Activated CD4-positive, CD25-positive, alpha-beta regulatory T cell (primary cell): ENCODE measurements at regions not wholly inside any gene's neighbourhood (a gene's known extent, or its start where the extent isn't known, plus 50 kb on each side); places are given as distances from the start of the nearest gene placed in this dataset.

ENCODE experiments used
- DNase-seq, 4 experiments: peaks; one replicate each; lab custom pipeline; 2025; lab: John Stamatoyannopoulos, UW

DNA sequence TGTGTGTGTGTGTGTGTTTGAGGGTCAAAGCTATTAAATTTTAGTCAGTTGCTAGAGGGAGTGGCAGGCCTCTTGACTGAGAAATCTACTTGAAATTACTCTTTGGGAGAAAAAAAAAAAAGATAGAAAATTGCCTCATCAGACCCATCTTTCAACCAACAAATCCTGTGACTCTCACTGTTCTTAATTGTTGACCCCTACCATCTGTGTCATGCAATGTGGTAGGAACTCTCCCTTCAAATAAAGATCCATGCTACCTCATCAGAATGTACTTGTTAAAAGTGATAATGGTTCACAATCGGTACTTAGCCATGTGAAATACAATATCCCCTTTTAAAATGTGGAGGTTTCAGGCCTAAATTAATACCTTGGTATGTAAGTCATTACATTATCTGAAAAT is 670.8 kb upstream of the FANCL start:
- DNase-seq: no peak

DNA sequence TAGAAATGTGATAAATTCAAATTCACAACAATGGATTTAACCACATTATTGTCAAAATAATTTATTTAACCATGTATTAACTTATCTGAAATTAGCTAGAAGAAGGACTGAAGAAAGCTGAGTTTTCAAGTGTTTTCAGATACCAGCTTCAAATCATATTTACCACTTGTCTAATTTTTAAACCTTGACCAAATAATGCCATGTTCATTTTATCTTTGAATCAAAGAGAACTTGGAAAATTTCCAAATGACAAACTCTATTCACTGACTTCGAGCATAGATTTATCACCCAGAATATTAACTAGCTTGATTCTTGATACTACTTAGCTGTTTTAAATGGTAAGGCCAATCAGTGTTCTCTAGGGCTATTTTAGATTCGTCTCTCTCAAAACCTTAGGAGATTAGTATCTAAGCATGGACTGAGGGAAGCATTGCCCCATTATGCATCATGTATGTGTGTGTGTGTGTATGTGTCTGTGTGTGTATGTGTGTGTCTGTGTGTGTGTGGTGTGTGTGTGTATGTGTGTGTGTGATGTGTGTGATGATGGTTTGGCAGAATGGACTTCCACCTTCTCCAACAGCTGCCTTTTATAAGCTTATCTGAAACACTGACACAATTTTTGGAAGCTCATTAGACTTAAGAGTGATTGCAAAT is 667.5 kb upstream of the FANCL start:
- DNase-seq: no peak

DNA sequence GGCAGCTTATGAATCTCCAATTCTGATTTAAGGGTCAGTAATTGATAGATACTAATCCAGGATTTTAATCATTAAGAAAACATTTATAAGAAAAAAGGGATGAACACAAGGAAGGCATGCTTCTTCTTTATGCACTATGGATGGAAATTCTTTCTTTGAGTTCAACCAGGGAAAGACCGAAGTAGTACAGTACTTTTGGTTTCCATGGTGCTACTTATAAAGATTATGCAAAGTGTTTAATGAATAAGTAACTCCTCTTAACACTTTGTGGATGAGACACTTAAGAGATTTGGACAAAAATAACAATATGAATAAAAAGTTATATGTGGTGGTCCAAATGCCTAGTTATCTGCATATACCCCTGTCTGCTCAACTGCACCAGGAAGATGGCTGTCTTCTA is 666.5 kb upstream of the FANCL start:
- no peak for DNase-seq

DNA sequence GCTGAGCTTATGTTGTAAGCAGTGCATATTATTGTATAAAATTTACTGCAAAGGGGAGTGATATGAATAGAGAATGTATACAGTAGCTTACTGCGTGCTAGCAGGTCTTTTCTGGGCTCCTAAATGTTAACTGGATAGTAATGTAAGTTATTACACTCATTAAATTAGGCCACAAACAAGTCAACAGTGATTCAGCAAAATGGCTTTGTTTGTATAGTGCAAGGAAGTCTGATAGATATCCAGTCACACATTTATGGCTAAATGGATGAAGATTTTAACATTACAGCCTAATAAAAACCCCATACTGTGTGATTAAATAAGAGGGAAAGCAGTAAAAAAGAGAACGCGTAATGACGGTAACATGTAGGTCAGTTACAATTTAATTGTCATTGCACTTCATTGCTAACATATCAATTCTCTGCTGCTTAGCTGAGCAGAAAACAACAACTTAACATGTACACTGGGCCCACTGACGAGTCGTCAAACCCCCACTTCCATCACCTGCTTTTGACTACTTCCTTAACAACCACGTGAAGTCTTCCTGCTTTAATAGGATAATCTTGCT is 665.0 kb upstream of the FANCL start:
- no peak for DNase-seq

DNA sequence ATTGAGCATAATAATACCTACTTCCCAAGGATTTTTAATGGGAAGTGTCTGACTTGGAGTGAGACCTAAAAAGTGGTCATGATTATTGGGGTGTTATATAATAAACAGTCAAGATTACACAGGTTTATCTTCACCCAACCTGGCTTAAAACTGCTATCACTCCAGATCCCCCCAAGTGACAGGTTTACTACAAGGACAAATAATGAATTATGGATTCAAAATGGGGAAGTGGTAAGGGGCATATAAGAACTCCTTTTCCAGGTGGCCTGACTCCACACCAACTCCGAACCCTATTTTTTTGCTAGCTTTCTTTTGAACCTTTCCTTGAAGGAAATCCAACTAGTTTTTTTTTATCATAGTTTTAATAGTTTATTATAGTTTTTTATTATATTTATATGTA is 663.0 kb upstream of the FANCL start:
- DNase-seq: no peak

DNA sequence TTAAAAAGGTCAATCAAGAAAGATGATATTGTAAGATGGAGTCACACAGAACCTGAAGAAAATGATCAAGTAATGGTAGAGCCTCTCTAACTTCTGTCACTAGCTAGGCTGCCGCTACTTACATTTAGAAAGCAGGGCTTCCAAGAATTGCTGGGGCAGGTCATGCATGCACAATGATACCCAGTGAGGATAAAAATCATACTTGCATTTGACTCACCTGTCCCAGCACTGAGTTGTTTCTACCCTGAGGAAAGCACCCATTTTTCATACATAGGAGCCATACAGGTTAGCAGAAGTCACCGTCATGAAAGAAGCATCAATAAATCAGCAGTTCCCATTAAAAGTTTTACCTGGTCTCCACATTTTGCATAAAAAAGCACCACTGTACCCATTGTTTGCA is 662.3 kb upstream of the FANCL start:
- no peak for DNase-seq

DNA sequence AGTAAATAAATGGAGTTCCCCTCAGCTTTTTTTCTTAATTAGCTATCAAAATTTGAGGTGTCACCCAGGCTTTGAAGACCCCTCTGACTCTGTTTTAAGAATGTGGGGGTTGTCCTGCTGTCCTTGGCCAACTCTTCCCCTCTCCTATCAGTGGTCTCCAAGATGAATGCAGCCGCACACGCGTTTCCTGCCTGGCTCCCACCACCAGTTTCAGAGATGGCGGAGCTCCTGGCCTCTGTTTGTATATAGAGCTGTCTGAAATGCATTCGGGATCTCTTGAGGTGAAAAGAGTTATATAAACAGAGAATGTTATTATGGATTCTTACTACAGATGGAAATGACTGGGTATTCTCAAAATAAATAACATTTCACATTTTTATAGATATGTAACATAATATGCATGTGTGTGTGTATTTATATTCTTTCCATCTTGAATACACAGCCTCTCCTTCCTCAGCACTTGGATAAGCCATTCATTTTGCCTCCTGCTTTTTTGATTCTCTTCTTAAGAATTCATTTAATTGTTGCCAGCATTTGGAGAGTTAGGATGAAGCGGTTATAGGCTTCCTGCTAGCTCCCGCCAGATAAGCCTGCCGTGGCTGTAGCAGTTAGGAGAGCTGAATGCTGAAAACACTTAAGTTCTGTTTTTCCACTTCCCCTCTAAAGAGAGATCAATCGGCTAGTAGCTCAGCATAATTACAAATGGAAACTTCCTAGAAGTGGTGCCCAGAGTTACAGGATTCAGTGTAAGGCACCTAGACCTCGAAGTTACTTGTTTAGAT is 659.3 kb upstream of the FANCL start:
- DNase-seq: no peak

DNA sequence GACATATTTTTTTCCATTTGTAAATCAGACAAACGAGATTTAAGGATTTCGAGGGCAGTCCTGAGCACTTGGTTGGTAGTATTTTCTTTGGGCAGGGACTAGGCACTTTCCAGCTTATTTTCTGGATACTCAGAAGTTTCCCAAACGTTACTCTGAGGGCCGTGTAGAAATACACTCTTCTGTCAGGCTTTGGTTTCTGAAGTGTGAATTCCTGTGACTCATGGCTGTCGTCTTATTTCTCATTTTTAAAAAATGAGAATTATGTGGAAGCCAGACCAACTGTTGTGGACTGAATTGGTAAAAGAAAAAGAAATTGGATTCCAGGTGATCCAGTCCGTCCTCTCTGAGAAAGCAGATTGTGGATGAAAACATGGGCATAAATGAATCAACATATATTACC is 658.6 kb upstream of the FANCL start:
- DNase-seq: no peak

DNA sequence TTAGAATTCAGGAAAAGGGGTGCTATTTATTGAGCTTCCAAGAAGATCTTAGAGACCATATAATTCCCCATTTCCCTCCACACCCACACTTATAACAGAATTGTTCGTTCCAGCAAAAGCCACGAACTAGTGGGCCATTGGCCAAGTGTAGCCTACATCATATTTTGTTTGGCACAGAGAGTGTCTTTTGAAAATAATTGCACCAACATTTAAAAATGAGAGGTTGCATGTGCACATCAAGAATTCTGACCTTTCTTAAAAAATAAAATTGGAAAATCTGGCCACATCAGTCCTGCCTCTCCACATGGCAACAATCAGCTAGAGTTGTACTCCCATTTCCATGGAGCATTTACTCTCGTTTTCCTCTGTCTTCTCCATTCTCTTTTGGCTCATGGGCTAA is 655.5 kb upstream of the FANCL start:
- no peak for DNase-seq

DNA sequence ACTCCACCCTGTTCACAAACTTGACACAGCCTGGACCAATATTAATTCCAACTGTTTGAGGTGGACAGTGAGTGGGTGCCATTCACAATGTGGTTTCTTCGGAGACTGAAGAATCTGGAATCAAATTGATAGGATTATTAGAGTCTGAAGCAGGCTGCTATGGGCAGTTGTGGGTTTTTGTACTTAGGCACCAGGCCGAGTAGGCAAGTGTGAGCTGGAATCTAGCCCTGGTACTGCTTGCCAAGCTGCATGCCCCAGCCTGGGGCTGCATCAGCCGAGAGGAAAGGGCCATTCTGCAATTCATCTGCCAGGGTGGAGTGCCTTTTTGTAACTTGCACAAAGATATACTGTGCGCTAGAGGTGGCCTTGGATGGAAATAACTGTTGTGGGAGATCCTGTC is 654.7 kb upstream of the FANCL start:
- no peak for DNase-seq

DNA sequence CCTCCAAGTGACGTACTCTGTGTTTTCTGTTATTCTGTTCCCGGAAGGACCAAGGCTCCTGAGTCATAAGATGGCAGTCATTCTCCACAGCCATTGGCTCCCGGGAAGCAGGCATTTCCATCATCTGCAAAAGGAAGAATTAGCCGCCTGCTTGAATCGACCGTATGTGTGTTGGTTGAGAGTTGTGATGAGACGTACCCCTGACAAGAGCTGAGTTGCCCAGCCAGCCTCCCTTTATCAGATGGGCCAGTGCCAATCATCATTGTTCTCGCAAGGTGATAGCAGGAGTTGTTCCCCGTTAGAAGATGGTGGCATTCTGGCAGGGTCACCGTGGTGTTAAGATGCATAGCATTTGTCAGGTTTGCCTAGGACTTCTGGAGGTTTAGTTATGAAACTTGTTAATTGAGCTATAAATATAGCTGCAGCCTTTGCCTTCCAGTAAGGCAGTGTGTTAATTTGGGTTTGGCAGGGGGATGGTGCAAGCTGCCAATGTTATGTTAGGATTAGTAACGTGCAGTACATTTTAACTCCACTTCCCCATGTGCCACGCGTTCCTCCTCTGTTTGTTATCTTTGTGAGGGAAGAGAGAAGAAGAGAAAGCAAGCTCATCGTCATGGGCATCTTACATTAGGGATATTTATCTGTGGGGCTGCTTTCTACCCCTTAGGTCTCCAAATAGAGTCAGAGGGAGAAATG is 652.7 kb upstream of the FANCL start:
- DNase-seq: no peak

DNA sequence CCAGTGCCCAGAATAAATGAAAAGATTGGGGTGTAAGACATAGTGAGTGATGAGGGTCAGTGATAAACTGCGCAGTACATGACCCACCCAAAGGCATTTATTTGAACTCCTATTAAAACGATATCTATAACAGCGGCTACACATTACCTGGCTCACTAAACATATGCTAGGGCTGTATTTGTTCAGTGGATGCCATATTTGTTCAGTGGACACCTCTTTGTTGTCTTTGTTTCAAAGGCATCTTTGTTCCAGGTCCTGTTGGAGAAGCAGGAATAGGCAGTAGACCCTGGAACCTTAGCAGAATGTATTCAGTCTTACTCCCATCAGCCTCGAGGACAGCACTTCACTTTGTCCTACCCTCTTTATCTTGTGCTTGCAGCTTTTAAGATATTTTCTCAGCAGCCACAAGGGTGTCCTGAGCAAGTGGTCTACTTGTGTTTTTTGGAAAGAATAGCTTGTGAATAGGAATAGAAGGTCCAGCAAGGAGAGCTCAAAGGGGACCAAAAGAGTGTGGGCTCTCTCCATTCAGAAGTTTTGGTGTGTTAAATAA is 650.8 kb upstream of the FANCL start:
- no peak for DNase-seq

DNA sequence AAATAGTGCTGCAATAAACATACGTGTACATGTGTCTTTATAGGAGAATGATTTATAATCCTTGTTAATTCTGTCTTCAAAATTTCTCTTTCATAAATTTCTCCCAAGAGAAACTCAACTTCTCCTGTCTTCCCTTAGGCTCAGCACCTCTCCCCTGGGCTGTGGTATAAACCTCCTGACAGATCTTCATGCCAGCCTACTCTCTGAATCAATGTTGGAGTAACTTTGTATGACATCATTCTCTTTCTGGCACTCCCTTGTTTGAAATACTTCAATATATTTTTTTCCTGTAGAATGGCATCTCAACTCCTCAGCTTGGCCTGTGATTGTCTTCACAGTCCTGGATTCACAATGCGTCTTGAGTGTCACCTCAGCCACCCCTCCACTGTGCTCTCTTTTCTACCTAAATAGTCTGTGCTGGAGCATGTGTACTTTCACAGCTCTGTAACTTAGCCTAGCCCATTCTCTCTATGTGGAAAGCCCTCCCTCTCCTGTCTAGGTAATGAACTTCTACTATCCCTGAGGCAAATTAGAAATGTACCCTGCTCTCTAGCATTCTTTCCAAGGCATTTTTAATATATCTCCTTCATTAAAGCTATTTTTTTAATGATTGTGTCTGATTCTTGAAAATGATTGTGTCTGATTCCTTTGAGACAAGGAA is 649.9 kb upstream of the FANCL start:
- DNase-seq: no peak

DNA sequence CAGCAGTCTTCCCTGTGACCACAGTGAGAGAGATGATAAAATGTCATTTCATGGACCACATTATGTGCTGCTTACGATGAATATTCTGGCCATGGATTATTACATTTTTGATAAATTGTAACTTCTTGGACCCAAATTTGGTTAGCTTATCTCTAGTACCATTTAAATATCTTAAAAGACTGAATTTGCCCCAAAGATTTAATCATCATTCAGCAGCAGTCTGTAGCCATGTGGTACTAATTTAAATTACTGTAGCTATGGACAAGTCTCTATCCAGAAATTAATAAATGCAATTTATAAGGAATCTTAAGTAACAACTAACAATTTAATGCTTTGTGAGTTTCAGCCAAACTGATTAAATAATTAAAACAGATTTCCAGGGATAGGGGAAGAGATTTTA is 644.9 kb upstream of the FANCL start:
- no peak for DNase-seq

DNA sequence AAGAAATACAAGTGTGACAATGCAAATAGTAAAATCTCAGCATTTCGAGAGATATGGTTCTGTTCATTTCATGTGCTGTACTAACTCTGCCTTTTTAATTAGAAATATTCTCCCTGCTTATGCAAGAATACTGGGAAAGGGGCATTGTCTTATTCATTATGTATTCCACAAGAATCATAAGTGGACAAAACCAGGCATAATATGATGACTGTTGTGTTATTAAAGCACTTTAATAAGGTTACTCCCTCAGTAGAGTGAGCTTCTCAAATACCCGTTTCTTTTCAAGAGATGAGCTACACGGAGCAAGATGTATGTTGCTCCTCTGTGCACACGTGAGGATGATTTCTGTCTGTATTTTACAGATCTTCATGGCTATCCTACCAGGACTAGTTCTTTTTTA is 638.7 kb upstream of the FANCL start:
- no peak for DNase-seq

DNA sequence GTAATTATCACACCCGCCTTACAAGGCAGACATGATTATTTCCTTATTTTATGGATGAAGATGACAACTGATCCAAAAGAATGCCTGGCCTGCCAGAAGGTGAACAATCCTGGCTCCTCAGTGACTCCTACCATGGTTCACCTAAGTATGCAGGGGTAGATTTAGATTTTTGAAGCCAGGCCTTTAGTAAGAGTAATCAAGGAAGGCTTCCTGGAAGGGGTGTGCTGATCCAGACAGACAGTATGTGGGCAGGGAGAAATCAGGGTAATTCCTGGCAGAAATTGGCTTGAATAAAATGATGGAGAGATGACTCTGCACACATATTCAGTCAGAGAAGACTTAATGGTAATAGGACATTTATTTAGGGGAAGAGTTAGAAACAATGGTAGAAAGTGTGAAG is 637.7 kb upstream of the FANCL start:
- DNase-seq: no peak

DNA sequence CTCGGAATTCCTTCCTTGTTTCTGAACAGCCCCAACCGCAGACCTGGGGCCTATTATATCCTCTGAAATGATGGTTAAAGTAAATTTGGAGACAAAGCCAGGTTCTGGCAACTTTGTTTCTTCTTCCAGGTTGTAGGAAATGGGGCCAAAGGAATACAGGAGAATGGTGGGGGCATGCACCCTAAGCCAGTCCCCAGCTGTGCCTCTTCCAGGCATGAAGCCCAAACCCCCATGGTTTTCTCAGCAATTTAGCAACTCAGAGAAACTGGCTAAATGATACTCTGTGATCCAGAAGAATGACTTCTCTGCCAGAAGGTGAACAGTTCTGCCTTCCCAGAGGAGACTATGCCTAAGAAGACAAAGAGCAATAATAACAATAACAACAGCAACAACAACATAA is 635.0 kb upstream of the FANCL start:
- DNase-seq: no peak

DNA sequence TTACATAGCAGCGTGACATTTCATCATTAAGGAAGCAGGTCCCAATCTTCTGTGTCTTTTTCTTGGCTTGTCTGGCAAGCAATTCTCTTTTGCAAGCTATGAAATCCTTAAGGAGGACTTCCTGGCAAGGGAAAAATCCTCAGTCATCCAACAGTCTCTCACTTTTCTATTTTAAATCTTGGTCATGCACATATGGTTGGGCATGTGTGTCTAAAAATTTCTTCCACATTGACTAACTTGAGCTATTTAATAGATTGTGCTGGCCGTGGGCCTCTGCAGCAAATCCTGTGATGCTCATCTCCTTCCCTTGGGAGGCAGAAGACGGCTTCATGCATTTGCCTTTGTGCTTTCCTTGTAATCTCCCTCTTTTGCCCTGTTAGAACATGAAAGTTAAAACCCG is 634.3 kb upstream of the FANCL start:
- no peak for DNase-seq

DNA sequence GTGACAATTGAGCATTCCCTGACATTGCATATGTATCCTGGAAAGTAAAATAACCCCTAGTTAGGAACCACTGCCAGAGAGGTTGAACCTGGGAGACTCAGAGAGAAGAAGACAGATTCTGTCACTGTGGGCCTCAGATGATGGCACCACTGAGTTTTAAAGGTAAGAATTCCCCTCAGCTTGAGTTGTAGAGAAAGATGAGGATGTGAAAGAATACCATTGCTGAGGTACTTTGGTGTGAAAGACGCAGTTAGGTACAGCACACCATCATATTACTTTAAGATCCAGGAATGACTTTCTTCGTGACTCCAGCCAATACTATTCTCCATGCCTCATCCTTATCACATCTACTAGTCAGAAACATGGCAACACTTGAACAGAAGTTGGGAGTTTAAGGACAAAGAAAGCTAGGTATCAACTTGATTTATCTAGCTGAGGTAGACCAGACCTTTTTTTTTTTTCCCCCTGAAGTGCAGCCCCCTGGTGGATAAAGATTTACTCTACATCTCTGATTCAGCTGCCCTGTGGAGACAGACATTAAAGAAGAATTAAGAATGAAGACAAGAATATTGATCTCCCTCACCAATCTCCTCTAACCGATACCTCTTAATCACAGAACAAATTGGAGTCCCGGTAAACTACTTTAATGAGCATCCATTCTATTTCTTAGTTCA is 630.5 kb upstream of the FANCL start:
- no peak for DNase-seq

DNA sequence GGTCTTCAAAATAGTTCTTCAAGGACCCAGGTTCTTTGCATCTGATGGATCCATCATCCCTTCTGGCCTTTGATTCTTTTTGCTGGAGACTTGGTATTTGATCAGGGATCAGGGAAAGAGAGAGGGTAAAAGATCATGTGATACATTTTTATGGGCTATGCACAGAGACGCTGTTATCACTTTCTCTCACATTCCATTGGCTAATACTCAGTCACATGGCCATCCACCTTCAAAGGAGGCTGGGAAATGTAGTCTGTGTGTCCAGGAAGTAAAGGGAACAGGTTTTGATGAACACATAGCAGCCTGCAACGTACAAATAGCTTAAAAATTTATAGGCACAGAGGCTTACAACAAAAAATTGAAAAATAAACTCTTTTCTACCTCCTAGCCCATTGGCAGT is 629.6 kb upstream of the FANCL start:
- DNase-seq: no peak

DNA sequence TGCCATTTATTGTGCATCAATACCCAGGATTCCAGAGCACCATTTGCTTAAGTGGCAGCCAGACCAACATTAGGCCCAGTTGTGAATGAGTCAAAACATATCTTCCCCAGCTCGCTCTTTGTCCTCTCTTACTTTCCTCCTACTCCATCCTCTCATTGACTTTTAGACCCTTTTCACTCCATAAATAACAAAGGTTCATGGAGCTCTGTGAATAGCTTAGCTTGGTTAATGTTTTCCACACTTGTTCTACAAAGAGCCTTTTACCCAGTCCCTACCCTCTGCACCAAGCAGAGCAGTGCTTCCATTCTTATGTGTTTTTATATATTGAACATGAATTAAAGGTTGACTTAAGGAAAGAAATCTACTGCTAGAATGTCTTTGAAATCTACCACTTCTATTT is 625.8 kb upstream of the FANCL start:
- DNase-seq: no peak

DNA sequence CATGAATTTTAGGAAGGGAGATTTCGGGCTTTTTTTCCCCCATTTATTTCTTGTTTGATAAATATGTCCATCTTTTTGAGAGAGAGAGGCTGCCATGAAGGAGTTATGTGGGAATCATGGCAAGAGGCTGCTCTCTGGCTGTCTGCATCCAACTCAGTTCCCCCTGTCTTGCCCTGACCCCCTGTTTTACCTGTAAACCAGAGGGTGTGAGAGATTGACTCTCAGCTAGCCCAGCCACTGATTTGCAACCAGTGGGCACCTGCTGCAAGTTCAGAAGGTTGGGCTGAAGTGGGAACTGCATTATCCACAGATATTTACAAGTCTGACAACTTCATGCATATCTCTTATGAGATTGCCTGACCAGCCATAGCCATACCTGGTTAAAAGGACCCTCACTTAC is 625.4 kb upstream of the FANCL start:
- no peak for DNase-seq
